Trophoblast cell (in vitro differentiated cells and primary cell): ENCODE measurements at regions not wholly inside any gene's neighbourhood (a gene's known extent, or its start where the extent isn't known, plus 50 kb on each side); places are given as distances from the start of the nearest gene placed in this dataset.

Source experiments
- DNase-seq, 2 donors: peaks; one replicate each; pipeline ENCODE4 v3.0.0-alpha.2; 2016
- H2AFZ ChIP-seq: 2 replicates; pipeline ENCODE4 v1.6.1; 2013; ENCODE audit warnings: low read length, moderate library complexity, mild to moderate bottlenecking; ENCODE audit not compliant: insufficient read depth, poor library complexity
- H2AK5ac ChIP-seq: 2 replicates; pipeline ENCODE4 v1.6.1; 2013; ENCODE audit warnings: mild to moderate bottlenecking, low read length
- H2BK120ac ChIP-seq: 2 replicates; pipeline ENCODE4 v1.6.1; 2013; ENCODE audit warnings: low read length, mild to moderate bottlenecking, moderate library complexity; ENCODE audit not compliant: insufficient read depth, poor library complexity
- H2BK12ac ChIP-seq: 2 replicates; pipeline ENCODE4 v1.6.1; 2013; ENCODE audit warnings: mild to moderate bottlenecking, low read length, moderate library complexity
- H2BK5ac ChIP-seq: 2 replicates; pipeline ENCODE4 v1.6.1; 2013; ENCODE audit warnings: low read length, low read depth, moderate library complexity, mild to moderate bottlenecking; ENCODE audit not compliant: poor library complexity
- H3K14ac ChIP-seq: 2 replicates; pipeline ENCODE4 v1.6.1; 2013; ENCODE audit warnings: mild to moderate bottlenecking, low read length
- H3K18ac ChIP-seq: 2 replicates; pipeline ENCODE4 v1.6.1; 2013; ENCODE audit warnings: mild to moderate bottlenecking, low read length
- H3K23ac ChIP-seq: 2 replicates; pipeline ENCODE4 v1.6.1; 2013; ENCODE audit warnings: low read length
- H3K27ac ChIP-seq: 2 replicates; pipeline ENCODE4 v1.5.1; 2013; ENCODE audit warnings: low read depth, mild to moderate bottlenecking, inconsistent platforms, low read length, moderate library complexity
- H3K27me3 ChIP-seq: 2 replicates; pipeline ENCODE4 v1.6.1; 2013; ENCODE audit warnings: inconsistent platforms, mild to moderate bottlenecking, low read length, moderate library complexity; ENCODE audit not compliant: insufficient read depth
- H3K36me3 ChIP-seq, 2 experiments: 1 replicate in 1 of 2; 2 replicates in 1 of 2; pipeline ENCODE4 v1.6.1; 2013; ENCODE audit warnings: low read length in 2 of 2, mild to moderate bottlenecking in 2 of 2, moderate library complexity in 1 of 2; ENCODE audit not compliant: insufficient read depth in 2 of 2, control insufficient read depth in 1 of 2
- H3K4ac ChIP-seq: 2 replicates; pipeline ENCODE4 v1.6.1; 2013; ENCODE audit warnings: low read depth, mild to moderate bottlenecking, low read length, moderate library complexity
- H3K4me1 ChIP-seq, 2 experiments: 1 replicate in 1 of 2; 2 replicates in 1 of 2; pipeline ENCODE4 v1.6.1; 2013; ENCODE audit warnings: low read length in 2 of 2, mild to moderate bottlenecking in 2 of 2, moderate library complexity in 1 of 2; ENCODE audit not compliant: insufficient read depth in 2 of 2, control insufficient read depth in 1 of 2
- H3K4me2 ChIP-seq: 2 replicates; pipeline ENCODE4 v1.6.1; 2013; ENCODE audit warnings: inconsistent platforms, mild to moderate bottlenecking, low read length, moderate library complexity
- H3K4me3 ChIP-seq: 2 replicates; pipeline ENCODE4 v1.5.1; 2013; ENCODE audit warnings: mild to moderate bottlenecking, low read depth, low read length, inconsistent platforms
- H3K79me1 ChIP-seq: one replicate; pipeline ENCODE4 v1.6.1; 2013; ENCODE audit warnings: low read length
- H3K79me2 ChIP-seq: 2 replicates; pipeline ENCODE4 v1.6.1; 2013; ENCODE audit warnings: low read length, mild to moderate bottlenecking; ENCODE audit not compliant: control insufficient read depth, insufficient read depth, poor library complexity
- H3K9ac ChIP-seq: 2 replicates; pipeline ENCODE4 v1.6.1; 2013; ENCODE audit warnings: mild to moderate bottlenecking, low read length
- H3K9me3 ChIP-seq: 2 replicates; pipeline ENCODE4 v1.6.1; 2013; ENCODE audit warnings: low read depth, mild to moderate bottlenecking, control low read depth, inconsistent platforms, low read length; ENCODE audit not compliant: insufficient read depth
- H4K12ac ChIP-seq: 2 replicates; pipeline ENCODE4 v1.6.1; 2013; ENCODE audit warnings: low read depth, mild to moderate bottlenecking, low read length, moderate library complexity
- H4K8ac ChIP-seq: 2 replicates; pipeline ENCODE4 v1.6.1; 2013; ENCODE audit warnings: low read depth, mild to moderate bottlenecking, low read length, moderate library complexity
- H4K91ac ChIP-seq: one replicate; pipeline ENCODE4 v1.6.1; 2013; ENCODE audit warnings: low read depth, mild to moderate bottlenecking, low read length, moderate library complexity
- WGBS: extraction: QIAGEN DNeasy Blood & Tissue Kit; methylation state at CpG from one replicate; pipeline ENCODE4 v1.1.7; 2013; ENCODE audit warnings: missing lambda C conversion rate; ENCODE audit not compliant: insufficient read length, insufficient coverage; ENCODE audit errors: extremely low coverage; 5-methylcytosine and 5-hydroxymethylcytosine counted together

DNA sequence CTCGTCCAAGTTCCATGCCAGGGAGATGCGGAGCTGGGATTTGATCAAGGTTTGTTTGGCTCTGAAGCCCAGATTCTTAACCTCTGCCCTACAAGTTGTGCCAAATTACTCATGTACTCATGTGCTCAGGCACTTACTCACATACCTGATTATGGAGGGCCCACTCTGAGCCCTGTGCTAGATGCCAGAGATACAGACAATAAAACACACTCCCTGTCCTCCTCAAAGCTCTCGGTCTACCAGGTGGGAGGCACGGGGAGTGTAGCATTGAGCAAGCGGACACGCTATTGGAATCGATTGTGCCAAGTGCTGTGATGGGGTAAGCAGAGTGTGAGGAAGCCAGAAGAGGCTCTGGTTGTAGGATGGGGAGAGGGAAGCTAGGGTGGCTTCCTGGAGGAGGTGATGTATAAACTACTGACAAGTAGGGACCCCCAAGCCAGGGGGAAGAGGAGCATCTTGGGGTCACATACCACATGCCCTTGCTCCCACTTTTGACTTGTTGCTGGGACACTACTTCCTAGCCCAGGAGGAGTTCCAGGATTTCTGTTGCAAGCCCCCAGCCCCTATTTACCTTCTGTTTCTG lies 49.8 kb upstream of the IFNLR1 start:
- WGBS = no CpG with 5 or more reads among the region's 7 CpGs
- no peak overlapping the region for H2BK5ac ChIP-seq
- H3K79me2 ChIP-seq = no peaks in the 10 kb centered on the region
- H3K9me3 ChIP-seq = peaks cover 2% of the 10 kb centered on the region
- no peak overlapping the region for H2BK12ac ChIP-seq
- H3K14ac ChIP-seq = no peak overlapping the region
- H3K23ac ChIP-seq = no peak overlapping the region
- H3K4me1 ChIP-seq = peaks cover 5 to 6% of the 10 kb centered on the region in 2 experiments
- no peak overlapping the region for H3K4ac ChIP-seq
- no peak overlapping the region for H4K91ac ChIP-seq
- no peak overlapping the region for H3K4me2 ChIP-seq
- no peak overlapping the region for H3K9ac ChIP-seq
- no peak overlapping the region for H2AK5ac ChIP-seq
- no peak overlapping the region for H4K8ac ChIP-seq
- H4K12ac ChIP-seq = no peak overlapping the region
- H3K27ac ChIP-seq = no peak overlapping the region
- no peak overlapping the region for H2BK120ac ChIP-seq
- H3K36me3 ChIP-seq = no peaks in the 10 kb centered on the region
- DNase-seq = no peak
- no peaks in the 10 kb centered on the region for H3K79me1 ChIP-seq
- no peaks in the 10 kb centered on the region for H3K27me3 ChIP-seq
- H2AFZ ChIP-seq = no peak overlapping the region
- no peak overlapping the region for H3K18ac ChIP-seq
- H3K4me3 ChIP-seq = no peak overlapping the region
